ENCODE measurements at regions not wholly inside any gene's neighbourhood (a gene's known extent, or its start where the extent isn't known, plus 50 kb on each side); places are given as distances from the start of the nearest gene placed in this dataset.

- Histone ChIP-seq H3K27ac (ENCODE audit: low read depth in 2 of 2, low read length in 1 of 2) (peak overlapping the region; percentile 68 to 96), H3K4me2 (peak overlapping the region; percentile 93), H3K9me3 (no peaks in the 10 kb centered on the region), H2AFZ (ENCODE audit: low read depth) (peak overlapping the region; percentile 97), H3K36me3 (replicated peaks in 1 of 2; ENCODE audit: control insufficient read depth in 1 of 2, insufficient read depth in 2 of 2, low read length in 1 of 2) (no peaks in the 10 kb centered on the region), H3K79me2 (ENCODE audit: insufficient read depth) (no peaks in the 10 kb centered on the region), H4K20me1 (ENCODE audit: insufficient read depth) (no peaks in the 10 kb centered on the region), H3K9me2 (no peaks in the 10 kb centered on the region), H3K9ac (peak overlapping the region; percentile 80), H3K4me1 (ENCODE audit: control insufficient read depth in 1 of 2, insufficient read depth in 2 of 2, low read depth in 1 of 2, low read length in 1 of 2) (peaks cover 7 to 8% of the 10 kb centered on the region in 2 experiments; a peak in 3 of 4 replicates), H3K4me3 (ENCODE audit: low read depth in 2 of 2, low read length in 1 of 2) (peak overlapping the region; percentile 70 to 72), H3F3A (replicated peaks; ENCODE audit: insufficient read depth) (no peaks in the 10 kb centered on the region), H3K27me3 (ENCODE audit: insufficient read depth) (no peaks in the 10 kb centered on the region)
- 0 out of 2 replicates have a peak, but pooled peaks have one; percentile 10 for TF ChIP-seq MXI1 (IDR thresholded peaks at IDR 0.05; ENCODE audit: low read depth, low read length)
- TF ChIP-seq FOSL2 (IDR thresholded peaks at IDR 0.05; ENCODE audit: borderline replicate concordance, low read depth) = no peak
- ChIA-PET CTCF (interaction anchor here (0.6 to 4.3 kb wide), 6 partner anchors 11 to 196 kb away, joined by 3 to 36 read pairs (median 6); no protein-coding TSS in a partner anchor), POLR2A (interaction anchor here (0.5 to 1.6 kb wide), 5 partner anchors 78 to 378 kb away, joined by 3 to 18 read pairs (median 3); partner anchors contain the start of gene BBX)
- WGBS (ENCODE audit: low lambda C conversion rate) = 5% methylated on average over 20 of the region's 20 CpGs
- DNase-seq = peak; percentile 56
These were observed 54.8 kb downstream of the CCDC54 start for GRCh38 chr3:107432013-107432515.

GRCh38 chr3:107432646-107433045, 55.4 kb downstream of the CCDC54 start:
- Histone ChIP-seq H2AFZ (ENCODE audit: low read depth) (peak overlapping the region; percentile 97; the same call in 1 of the 2 replicates), H3K36me3 (replicated peaks in 1 of 2; ENCODE audit: control insufficient read depth in 1 of 2, insufficient read depth in 2 of 2, low read length in 1 of 2) (no peaks in the 10 kb centered on the region), H3F3A (replicated peaks; ENCODE audit: insufficient read depth) (no peaks in the 10 kb centered on the region), H3K9me3 (no peaks in the 10 kb centered on the region), H3K4me1 (ENCODE audit: control insufficient read depth in 1 of 2, insufficient read depth in 2 of 2, low read depth in 1 of 2, low read length in 1 of 2) (peaks cover 7 to 8% of the 10 kb centered on the region in 2 experiments; a peak in 3 of 4 replicates), H3K27ac (ENCODE audit: low read depth in 2 of 2, low read length in 1 of 2) (no peak overlapping the region), H3K27me3 (ENCODE audit: insufficient read depth) (no peaks in the 10 kb centered on the region), H4K20me1 (ENCODE audit: insufficient read depth) (no peaks in the 10 kb centered on the region), H3K9me2 (no peaks in the 10 kb centered on the region), H3K9ac (no peak overlapping the region), H3K4me3 (ENCODE audit: low read depth in 2 of 2, low read length in 1 of 2) (peak overlapping the region; percentile 70 to 72; a peak in 3 of 4 replicates), H3K79me2 (ENCODE audit: insufficient read depth) (no peaks in the 10 kb centered on the region), H3K4me2 (peak overlapping the region; percentile 93)
- TF ChIP-seq CHD2 (IDR thresholded peaks at IDR 0.05; ENCODE audit: low read length, partially characterized antibody) (no peak), FOSL2 (IDR thresholded peaks at IDR 0.05; ENCODE audit: borderline replicate concordance, low read depth) (no peak), RFX5 (IDR thresholded peaks at IDR 0.05; ENCODE audit: low read length) (no peak), RXRA (IDR thresholded peaks at IDR 0.05; ENCODE audit: borderline replicate concordance, low read depth) (no peak), RCOR1 (IDR thresholded peaks at IDR 0.05; ENCODE audit: low read length) (no peak), IRF3 (IDR thresholded peaks at IDR 0.05; ENCODE audit: low read depth, low read length) (no peak), GABPA (IDR thresholded peaks at IDR 0.05; ENCODE audit: low read depth) (no peak), CTCF (IDR thresholded peaks at IDR 0.05) (no peak), JUND (IDR thresholded peaks at IDR 0.05) (no peak), MAX (IDR thresholded peaks at IDR 0.05; ENCODE audit: low read depth) (no peak), FOXJ3 (CRISPR knock-in tag; IDR thresholded peaks at IDR 0.05) (no peak), MEF2A (IDR thresholded peaks at IDR 0.05; ENCODE audit: borderline replicate concordance, low read depth) (no peak), TAF1 (IDR thresholded peaks at IDR 0.05; ENCODE audit: borderline replicate concordance, low read depth, low read length) (no peak), USF1 (IDR thresholded peaks at IDR 0.05; ENCODE audit: borderline replicate concordance, low read depth) (no peak), REST (IDR thresholded peaks at IDR 0.05; ENCODE audit: low read depth, low read length) (no peak), NRF1 (IDR thresholded peaks at IDR 0.05; ENCODE audit: low read depth, low read length) (no peak), POLR2AphosphoS5 (IDR thresholded peaks at IDR 0.05; ENCODE audit: low read depth, low read length) (no peak), ELF1 (IDR thresholded peaks at IDR 0.05) (no peak), EZH2phosphoT487 (IDR thresholded peaks at IDR 0.05; ENCODE audit: borderline replicate concordance, low read depth) (no peak)
- ChIA-PET CTCF (interaction anchor here (0.6 to 4.3 kb wide), 3 partner anchors 11 to 166 kb away, joined by 3 to 36 read pairs (median 4); no protein-coding TSS in a partner anchor), POLR2A (interaction anchor here (1.5 kb wide), 1 partner anchor 90 kb away, joined by 5 read pairs; the partner anchor contains the start of gene BBX)
- peak; percentile 37 for DNase-seq
- WGBS (ENCODE audit: low lambda C conversion rate) = 53% methylated on average over 8 of the region's 8 CpGs

Measured in SK-N-SH (cell line).